CD4-positive, alpha-beta T cell (primary cell): ENCODE measurements at regions not wholly inside any gene's neighbourhood (a gene's known extent, or its start where the extent isn't known, plus 50 kb on each side); places are given as distances from the start of the nearest gene placed in this dataset.

Experiments
- ATAC-seq: fragments of 200-7000 bp; cut with Tn5 transposase; one replicate; pipeline ENCODE4 v1.10.0; 2022; ENCODE audit warnings: mild to moderate bottlenecking; ENCODE audit not compliant: poor library complexity
- CTCF ChIA-PET: fragments of 350-600 bp; sonication (Branson Sonifier 250); formaldehyde crosslinking; loops from one replicate; lab custom pipeline; 2021; ENCODE audit warnings: antibody characterized with exemption, inconsistent platforms; lab: Charles Lee
- POLR2A ChIA-PET: fragments of 350-600 bp; sonication (Branson Sonifier 250); formaldehyde crosslinking; loops from one replicate; lab custom pipeline; 2021; ENCODE audit warnings: antibody characterized with exemption, inconsistent platforms; lab: Charles Lee
- DNase-seq, 14 experiments: peaks; one replicate each; pipeline ENCODE4 v3.0.0-alpha.2; 2013 to 2020; ENCODE audit warnings: mixed read lengths in 2 of 14
- H3K27ac ChIP-seq, 2 donors: one replicate each; pipeline versions ENCODE4 v1.5.1 to v1.7.0; 2013; ENCODE audit warnings: low read length in 2 of 2, low read depth in 1 of 2, mild to moderate bottlenecking in 1 of 2
- H3K27me3 ChIP-seq, 2 experiments: 1 replicate in 1 of 2; 2 replicates in 1 of 2; pipeline versions ENCODE4 v1.6.1 to v1.7.0; 2013; ENCODE audit warnings: low read length in 2 of 2, control low read depth in 1 of 2, mild to moderate bottlenecking in 1 of 2, moderate library complexity in 1 of 2; ENCODE audit not compliant: insufficient read depth in 2 of 2, control insufficient read depth in 1 of 2
- H3K36me3 ChIP-seq: one replicate; pipeline ENCODE4 v1.6.1; 2013; ENCODE audit warnings: low read length, control low read depth; ENCODE audit not compliant: insufficient read depth
- H3K4me1 ChIP-seq: one replicate; pipeline ENCODE4 v1.6.1; 2013; ENCODE audit warnings: low read length, control low read depth; ENCODE audit not compliant: insufficient read depth
- H3K4me3 ChIP-seq: one replicate; pipeline ENCODE4 v1.5.1; 2013; ENCODE audit warnings: mild to moderate bottlenecking, low read length, moderate library complexity
- H3K9me3 ChIP-seq, 2 experiments: 1 replicate in 1 of 2; 2 replicates in 1 of 2; pipeline versions ENCODE4 v1.6.1 to v1.7.0; 2013; ENCODE audit warnings: low read length in 2 of 2, mild to moderate bottlenecking in 2 of 2, control low read depth in 1 of 2, moderate library complexity in 1 of 2; ENCODE audit not compliant: control insufficient read depth in 1 of 2, insufficient read depth in 1 of 2
- H3K27ac Mint-ChIP-seq: one replicate; pipeline ENCODE4 v1.8.0; 2020; ENCODE audit warnings: mixed read lengths
- H3K27me3 Mint-ChIP-seq: one replicate; pipeline ENCODE4 v1.8.0; 2021; ENCODE audit warnings: mixed read lengths
- H3K36me3 Mint-ChIP-seq: one replicate; pipeline ENCODE4 v1.8.0; 2021; ENCODE audit warnings: low read depth, mixed read lengths
- H3K4me1 Mint-ChIP-seq: one replicate; pipeline ENCODE4 v1.8.0; 2021; ENCODE audit warnings: low read depth, mixed read lengths
- H3K4me3 Mint-ChIP-seq: one replicate; pipeline ENCODE4 v1.8.0; 2020; ENCODE audit warnings: mild to moderate bottlenecking, mixed read lengths
- H3K9me3 Mint-ChIP-seq: one replicate; pipeline ENCODE4 v1.8.0; 2020; ENCODE audit warnings: mixed read lengths
- intact Hi-C, 2 experiments: fragments of 100-400 bp; cut with DNase I in 1 of 2; cut with micrococcal nuclease in 1 of 2; formaldehyde crosslinking; loops; one replicate each; pipeline versions ENCODE4 v1.15.1 to v1.9.0; 2023 to 2025; cut with DNase I, micrococcal nuclease
- TF ChIP-seq, protein P1 (sequence below): fragments of 200-600 bp; IDR thresholded peaks from one replicate; pipeline ENCODE4 v1.8.0; 2022; ENCODE audit warnings: antibody characterized with exemption, mild to moderate bottlenecking

- H3K4me3 Mint-ChIP-seq, result no peak overlapping the region
- CTCF ChIA-PET, result no interaction called here
- DNase-seq, result no peak
- Histone ChIP-seq H3K4me1 (no peaks in the 10 kb centered on the region), H3K4me3 (no peak overlapping the region), H3K27me3 (no peaks in the 10 kb centered on the region), H3K36me3 (no peaks in the 10 kb centered on the region), H3K27ac (no peak overlapping the region), H3K9me3 (no peaks in the 10 kb centered on the region)
- TF ChIP-seq, protein P1, sequence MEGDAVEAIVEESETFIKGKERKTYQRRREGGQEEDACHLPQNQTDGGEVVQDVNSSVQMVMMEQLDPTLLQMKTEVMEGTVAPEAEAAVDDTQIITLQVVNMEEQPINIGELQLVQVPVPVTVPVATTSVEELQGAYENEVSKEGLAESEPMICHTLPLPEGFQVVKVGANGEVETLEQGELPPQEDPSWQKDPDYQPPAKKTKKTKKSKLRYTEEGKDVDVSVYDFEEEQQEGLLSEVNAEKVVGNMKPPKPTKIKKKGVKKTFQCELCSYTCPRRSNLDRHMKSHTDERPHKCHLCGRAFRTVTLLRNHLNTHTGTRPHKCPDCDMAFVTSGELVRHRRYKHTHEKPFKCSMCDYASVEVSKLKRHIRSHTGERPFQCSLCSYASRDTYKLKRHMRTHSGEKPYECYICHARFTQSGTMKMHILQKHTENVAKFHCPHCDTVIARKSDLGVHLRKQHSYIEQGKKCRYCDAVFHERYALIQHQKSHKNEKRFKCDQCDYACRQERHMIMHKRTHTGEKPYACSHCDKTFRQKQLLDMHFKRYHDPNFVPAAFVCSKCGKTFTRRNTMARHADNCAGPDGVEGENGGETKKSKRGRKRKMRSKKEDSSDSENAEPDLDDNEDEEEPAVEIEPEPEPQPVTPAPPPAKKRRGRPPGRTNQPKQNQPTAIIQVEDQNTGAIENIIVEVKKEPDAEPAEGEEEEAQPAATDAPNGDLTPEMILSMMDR, result no peak
- H3K36me3 Mint-ChIP-seq, result no peaks in the 10 kb centered on the region
- peaks cover 33% of the 10 kb centered on the region for H3K27me3 Mint-ChIP-seq
- no peaks in the 10 kb centered on the region for H3K9me3 Mint-ChIP-seq
- POLR2A ChIA-PET, result no interaction called here
- H3K27ac Mint-ChIP-seq, result no peak overlapping the region
- intact Hi-C loops, result no loop called here
- no peaks in the 10 kb centered on the region for H3K4me1 Mint-ChIP-seq
- ATAC-seq, result no peak
Observed at GRCh38 chr15:48032911-48033310, 87.9 kb upstream of the SLC24A5 start.

DNA sequence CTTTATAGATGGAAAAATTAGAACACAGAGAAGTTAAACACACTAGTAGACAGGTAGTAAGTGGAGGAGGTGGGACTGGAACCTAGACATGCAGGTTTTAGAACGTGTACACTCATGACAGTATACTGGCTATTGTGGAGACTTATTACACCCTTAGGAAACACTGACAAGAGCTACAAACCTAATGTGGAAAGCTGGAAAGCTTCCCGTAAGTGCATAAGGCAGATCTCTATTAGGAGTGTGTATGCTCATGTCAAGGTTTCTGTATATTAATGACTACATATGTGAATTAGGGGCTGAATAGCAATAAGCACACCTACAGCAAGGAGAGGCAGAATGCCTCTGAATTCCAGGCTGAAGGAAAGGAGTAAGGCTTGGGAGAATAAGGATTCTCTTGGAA lies 82.6 kb upstream of the SLC24A5 start:
- no peaks in the 10 kb centered on the region for H3K36me3 Mint-ChIP-seq
- H3K27me3 Mint-ChIP-seq, result peaks cover 28% of the 10 kb centered on the region
- no peaks in the 10 kb centered on the region for H3K9me3 ChIP-seq
- H3K27me3 ChIP-seq, result no peaks in the 10 kb centered on the region
- H3K4me3 ChIP-seq, result no peak overlapping the region
- no peaks in the 10 kb centered on the region for H3K36me3 ChIP-seq
- no peak overlapping the region for H3K27ac ChIP-seq
- H3K4me1 Mint-ChIP-seq, result no peaks in the 10 kb centered on the region
- TF ChIP-seq, protein P1, result no peak
- H3K4me1 ChIP-seq, result no peaks in the 10 kb centered on the region
- intact Hi-C loops, result no loop called here
- ATAC-seq, result no peak
- H3K9me3 Mint-ChIP-seq, result peaks cover 3% of the 10 kb centered on the region
- H3K4me3 Mint-ChIP-seq, result no peak overlapping the region
- H3K27ac Mint-ChIP-seq, result no peak overlapping the region
- ChIA-PET CTCF (no interaction called here), POLR2A (no interaction called here)
- DNase-seq, result no peak

DNA sequence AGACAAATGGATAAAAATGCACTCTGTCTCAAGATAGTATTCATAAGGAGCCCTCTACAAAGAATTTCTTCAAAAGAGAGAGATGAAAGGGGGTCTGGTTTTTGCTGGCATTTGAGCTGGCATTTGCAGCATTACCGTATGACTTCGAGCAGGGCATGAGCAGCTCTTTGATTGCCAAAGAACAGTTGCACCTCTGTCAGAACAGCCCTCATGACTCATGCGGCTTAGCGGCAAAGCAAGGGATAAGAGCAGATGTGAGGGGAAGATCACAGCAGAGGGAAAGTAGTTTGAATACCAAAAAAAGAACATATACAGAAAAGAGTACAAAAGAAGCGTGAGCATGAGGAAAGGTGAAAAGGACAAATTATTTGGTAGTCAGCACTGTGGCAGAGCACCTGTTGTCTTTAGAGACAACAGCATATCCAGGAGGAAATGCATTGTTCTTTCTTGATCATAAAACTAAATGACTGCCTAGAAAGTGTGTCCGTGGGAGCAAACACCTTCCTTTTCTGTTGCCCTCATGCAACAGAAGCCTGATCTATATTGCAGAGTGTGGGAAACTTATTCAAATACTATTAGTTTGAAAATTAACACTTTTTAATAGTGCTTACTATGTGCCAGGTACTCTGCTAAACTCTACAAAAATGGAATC lies 80.5 kb upstream of the SLC24A5 start:
- intact Hi-C loops, result no loop called here

More for the DNA sequence above, 80.5 kb upstream of the SLC24A5 start:
- no peaks in the 10 kb centered on the region for H3K4me1 Mint-ChIP-seq
- TF ChIP-seq, protein P1, result no peak
- no peak overlapping the region for H3K4me3 Mint-ChIP-seq
- no peak overlapping the region for H3K27ac Mint-ChIP-seq
- no peaks in the 10 kb centered on the region for H3K4me1 ChIP-seq
- H3K27ac ChIP-seq, result no peak overlapping the region
- no peaks in the 10 kb centered on the region for H3K27me3 ChIP-seq
- H3K9me3 Mint-ChIP-seq, result peaks cover 3% of the 10 kb centered on the region
- CTCF ChIA-PET, result no interaction called here
- POLR2A ChIA-PET, result no interaction called here
- DNase-seq, result no peak
- H3K4me3 ChIP-seq, result no peak overlapping the region
- no peaks in the 10 kb centered on the region for H3K9me3 ChIP-seq
- no peak for ATAC-seq
- no peaks in the 10 kb centered on the region for H3K36me3 Mint-ChIP-seq
- no peaks in the 10 kb centered on the region for H3K36me3 ChIP-seq
- H3K27me3 Mint-ChIP-seq, result peaks cover 24% of the 10 kb centered on the region
